ENCODE measurements at regions not wholly inside any gene's neighbourhood (a gene's known extent, or its start where the extent isn't known, plus 50 kb on each side); places are given as distances from the start of the nearest gene placed in this dataset.

GRCh38 chr18:26711756-26712155 is 153.8 kb downstream of the AQP4 start:
- no peaks in the 10 kb centered on the region for H3K9me3 ChIP-seq (replicated peaks; ENCODE audit: low read length)
- H3K36me3 ChIP-seq (ENCODE audit: insufficient read depth, low read length), result no peaks in the 10 kb centered on the region
- no peak overlapping the region for H3K4me3 ChIP-seq (ENCODE audit: low read length)
- no peak overlapping the region for H3K9ac ChIP-seq (ENCODE audit: low read depth, low read length)
- H3K27me3 ChIP-seq (ENCODE audit: control insufficient read depth, insufficient read depth, low read length), result no peaks in the 10 kb centered on the region
- H3K4me1 ChIP-seq (ENCODE audit: control insufficient read depth, insufficient read depth, low read length), result no peaks in the 10 kb centered on the region
- H3K4me2 ChIP-seq (ENCODE audit: low read length), result no peak overlapping the region

DNA sequence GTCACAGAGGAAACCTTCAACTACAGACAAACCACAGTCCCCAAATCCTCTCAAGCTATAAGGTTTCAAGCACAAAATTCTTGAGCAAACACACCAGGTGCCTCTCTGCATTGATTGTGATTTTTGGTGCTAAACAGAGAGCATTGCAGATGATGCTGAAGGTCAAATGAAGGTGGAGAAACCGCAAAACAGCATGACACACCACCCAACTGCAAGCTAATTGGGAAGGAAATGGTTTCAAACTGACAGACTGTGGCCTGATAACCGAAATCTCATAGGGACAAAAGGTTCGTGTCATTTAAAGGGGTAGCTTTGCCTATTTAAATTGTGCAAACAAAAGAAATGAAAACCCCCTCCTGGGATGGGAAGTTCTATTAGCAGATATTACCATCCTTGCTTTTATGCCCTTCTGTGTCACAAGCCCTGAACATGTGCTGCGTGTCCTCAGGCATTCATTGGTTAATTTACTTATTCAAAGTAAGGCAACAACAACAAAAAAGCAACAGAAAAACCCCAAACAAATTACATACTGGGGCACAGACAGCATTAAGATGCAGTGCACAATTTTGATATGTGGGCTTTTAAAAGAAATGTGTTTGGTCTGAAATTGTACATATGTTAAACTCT is 154.9 kb downstream of the AQP4 start:
- H3K27me3 ChIP-seq (ENCODE audit: control insufficient read depth, insufficient read depth, low read length), result no peaks in the 10 kb centered on the region
- H3K4me2 ChIP-seq (ENCODE audit: low read length), result no peak overlapping the region
- no peaks in the 10 kb centered on the region for H3K9me3 ChIP-seq (replicated peaks; ENCODE audit: low read length)
- no peaks in the 10 kb centered on the region for H3K4me1 ChIP-seq (ENCODE audit: control insufficient read depth, insufficient read depth, low read length)
- no peaks in the 10 kb centered on the region for H3K36me3 ChIP-seq (ENCODE audit: insufficient read depth, low read length)
- no peak overlapping the region for H3K4me3 ChIP-seq (ENCODE audit: low read length)
- H3K9ac ChIP-seq (ENCODE audit: low read depth, low read length), result no peak overlapping the region

DNA sequence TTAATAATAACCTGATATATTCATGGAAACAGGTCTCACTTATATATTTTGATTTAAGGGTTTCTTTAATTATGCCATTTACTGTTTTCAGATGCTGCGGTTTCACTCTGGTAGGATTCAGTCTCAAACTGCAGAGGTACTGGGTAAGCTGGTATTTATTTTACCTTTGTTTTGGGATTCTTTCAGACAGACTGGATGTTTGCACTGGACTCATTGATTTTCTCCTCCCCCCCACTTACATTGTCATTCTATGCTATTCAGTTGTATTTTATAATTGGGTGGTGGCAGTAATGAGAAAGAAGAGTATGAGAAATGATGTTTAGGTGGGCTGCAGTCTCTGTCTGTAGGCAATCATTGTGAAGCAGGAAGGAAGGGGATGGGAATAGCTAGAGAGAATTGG is 155.6 kb downstream of the AQP4 start:
- Histone ChIP-seq H3K4me3 (ENCODE audit: low read length) (no peak overlapping the region), H3K9ac (ENCODE audit: low read depth, low read length) (no peak overlapping the region), H3K9me3 (replicated peaks; ENCODE audit: low read length) (no peaks in the 10 kb centered on the region), H3K4me2 (ENCODE audit: low read length) (no peak overlapping the region), H3K36me3 (ENCODE audit: insufficient read depth, low read length) (no peaks in the 10 kb centered on the region), H3K27me3 (ENCODE audit: control insufficient read depth, insufficient read depth, low read length) (no peaks in the 10 kb centered on the region), H3K4me1 (ENCODE audit: control insufficient read depth, insufficient read depth, low read length) (no peaks in the 10 kb centered on the region)

GRCh38 chr18:26708806-26709716 is 156.4 kb downstream of the AQP4 start:
- no peak overlapping the region for H3K4me3 ChIP-seq (ENCODE audit: low read length)
- H3K27me3 ChIP-seq (ENCODE audit: control insufficient read depth, insufficient read depth, low read length), result no peaks in the 10 kb centered on the region
- H3K36me3 ChIP-seq (ENCODE audit: insufficient read depth, low read length), result no peaks in the 10 kb centered on the region
- H3K4me2 ChIP-seq (ENCODE audit: low read length), result no peak overlapping the region
- H3K9me3 ChIP-seq (replicated peaks; ENCODE audit: low read length), result no peaks in the 10 kb centered on the region
- H3K4me1 ChIP-seq (ENCODE audit: control insufficient read depth, insufficient read depth, low read length), result no peaks in the 10 kb centered on the region
- H3K9ac ChIP-seq (ENCODE audit: low read depth, low read length), result no peak overlapping the region

- Histone ChIP-seq H3K4me2 (ENCODE audit: low read length) (no peak overlapping the region), H3K9ac (ENCODE audit: low read depth, low read length) (no peak overlapping the region), H3K9me3 (replicated peaks; ENCODE audit: low read length) (no peaks in the 10 kb centered on the region), H3K4me1 (ENCODE audit: control insufficient read depth, insufficient read depth, low read length) (no peaks in the 10 kb centered on the region), H3K4me3 (ENCODE audit: low read length) (no peak overlapping the region), H3K27me3 (ENCODE audit: control insufficient read depth, insufficient read depth, low read length) (no peaks in the 10 kb centered on the region), H3K36me3 (ENCODE audit: insufficient read depth, low read length) (no peaks in the 10 kb centered on the region)
These were observed 158.6 kb downstream of the AQP4 start for GRCh38 chr18:26706911-26707351.

DNA sequence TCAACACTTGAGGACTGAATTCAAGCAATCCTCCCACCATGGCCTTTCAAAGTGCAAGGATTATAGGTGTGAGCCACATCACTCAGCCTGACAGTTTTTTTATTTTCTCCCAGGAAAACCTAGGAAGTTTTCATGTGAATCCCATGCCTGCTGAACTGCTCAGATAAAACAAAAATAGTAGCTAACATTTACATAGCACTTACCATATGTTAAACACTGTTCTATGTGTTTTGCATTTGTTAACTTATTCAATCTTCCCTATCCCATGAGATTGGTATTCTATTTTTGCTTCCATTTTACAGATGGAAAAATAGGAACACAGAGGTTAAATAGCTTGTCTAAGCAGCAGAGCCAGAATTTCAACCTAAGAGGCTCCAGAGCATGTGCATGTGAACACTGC is 157.4 kb upstream of the KCTD1 start:
- Histone ChIP-seq H3K4me2 (ENCODE audit: low read length) (no peak overlapping the region), H3K4me3 (ENCODE audit: low read length) (no peak overlapping the region), H3K9me3 (replicated peaks; ENCODE audit: low read length) (no peaks in the 10 kb centered on the region), H3K9ac (ENCODE audit: low read depth, low read length) (no peak overlapping the region), H3K27me3 (ENCODE audit: control insufficient read depth, insufficient read depth, low read length) (no peaks in the 10 kb centered on the region), H3K4me1 (ENCODE audit: control insufficient read depth, insufficient read depth, low read length) (no peaks in the 10 kb centered on the region), H3K36me3 (ENCODE audit: insufficient read depth, low read length) (no peaks in the 10 kb centered on the region)

DNA sequence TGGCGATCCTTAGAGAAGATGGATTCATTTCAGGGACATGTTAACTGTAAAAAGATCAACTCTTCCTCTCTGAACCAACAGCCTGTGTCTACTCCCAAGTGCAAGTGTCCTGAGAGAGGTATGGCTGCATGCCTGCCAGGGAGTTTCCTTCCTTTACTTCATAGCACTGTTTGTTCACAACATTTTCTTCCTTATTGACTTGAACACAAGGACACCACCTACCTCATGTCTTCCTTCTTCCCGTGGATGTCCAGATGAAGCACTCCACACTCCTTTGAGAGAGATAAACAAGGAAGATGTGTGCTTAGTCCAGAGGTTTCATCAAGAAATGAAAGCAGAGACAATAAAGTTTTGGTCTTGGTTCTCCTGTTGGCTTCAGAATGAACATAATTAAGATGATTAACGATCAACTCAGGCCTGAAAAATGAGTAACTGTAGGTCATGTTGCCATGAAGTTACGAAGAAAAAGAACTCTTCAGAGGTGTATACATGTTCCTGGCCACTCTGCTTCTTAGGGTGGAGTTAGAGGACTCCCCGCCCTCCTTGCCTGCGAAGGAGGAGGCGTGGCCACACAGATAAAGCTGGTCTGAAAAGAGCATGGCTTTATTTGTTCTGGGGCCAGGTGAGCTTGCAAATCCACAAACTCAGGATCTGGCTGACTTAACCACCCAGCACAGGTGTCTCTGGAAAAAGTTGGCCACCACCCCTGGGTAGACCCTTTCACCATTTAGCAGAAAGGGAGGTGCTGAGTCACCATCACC is 155.0 kb upstream of the KCTD1 start:
- Histone ChIP-seq H3K4me1 (ENCODE audit: control insufficient read depth, insufficient read depth, low read length) (no peaks in the 10 kb centered on the region), H3K4me2 (ENCODE audit: low read length) (no peak overlapping the region), H3K4me3 (ENCODE audit: low read length) (no peak overlapping the region), H3K27me3 (ENCODE audit: control insufficient read depth, insufficient read depth, low read length) (no peaks in the 10 kb centered on the region), H3K9ac (ENCODE audit: low read depth, low read length) (no peak overlapping the region), H3K9me3 (replicated peaks; ENCODE audit: low read length) (no peaks in the 10 kb centered on the region), H3K36me3 (ENCODE audit: insufficient read depth, low read length) (no peaks in the 10 kb centered on the region)

DNA sequence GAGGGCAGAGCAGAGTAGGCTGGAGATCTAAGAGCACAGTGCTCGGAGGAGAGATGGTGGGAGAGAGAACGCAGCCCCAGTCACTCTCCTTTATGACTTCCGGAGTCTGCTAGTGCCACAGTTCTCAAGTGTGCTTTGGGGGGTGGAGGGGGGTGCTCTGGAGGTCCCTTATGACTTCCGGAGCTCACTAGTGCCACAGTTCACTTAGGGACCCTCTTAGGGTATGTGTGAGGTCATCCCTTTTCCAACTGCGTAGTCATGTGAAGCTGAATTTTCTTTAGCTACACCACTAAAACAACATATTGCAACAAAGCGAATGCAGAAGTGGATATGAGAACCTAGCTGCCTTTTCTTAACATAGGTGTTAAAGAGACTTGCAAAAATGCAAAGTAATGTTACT is 153.7 kb upstream of the KCTD1 start:
- no peak overlapping the region for H3K4me3 ChIP-seq (ENCODE audit: low read length)
- no peak overlapping the region for H3K4me2 ChIP-seq (ENCODE audit: low read length)
- H3K9ac ChIP-seq (ENCODE audit: low read depth, low read length), result no peak overlapping the region
- no peaks in the 10 kb centered on the region for H3K9me3 ChIP-seq (replicated peaks; ENCODE audit: low read length)
- H3K27me3 ChIP-seq (ENCODE audit: control insufficient read depth, insufficient read depth, low read length), result no peaks in the 10 kb centered on the region
- no peaks in the 10 kb centered on the region for H3K4me1 ChIP-seq (ENCODE audit: control insufficient read depth, insufficient read depth, low read length)
- H3K36me3 ChIP-seq (ENCODE audit: insufficient read depth, low read length), result no peaks in the 10 kb centered on the region

GRCh38 chr18:26700728-26701127 is 152.4 kb upstream of the KCTD1 start:
- H3K36me3 ChIP-seq (ENCODE audit: insufficient read depth, low read length), result no peaks in the 10 kb centered on the region

GRCh38 chr18:26700201-26700600 is 151.8 kb upstream of the KCTD1 start:
- Histone ChIP-seq H3K27me3 (ENCODE audit: control insufficient read depth, insufficient read depth, low read length) (no peaks in the 10 kb centered on the region), H3K36me3 (ENCODE audit: insufficient read depth, low read length) (no peaks in the 10 kb centered on the region), H3K4me1 (ENCODE audit: control insufficient read depth, insufficient read depth, low read length) (no peaks in the 10 kb centered on the region), H3K4me2 (ENCODE audit: low read length) (no peak overlapping the region), H3K9me3 (replicated peaks; ENCODE audit: low read length) (no peaks in the 10 kb centered on the region), H3K4me3 (ENCODE audit: low read length) (no peak overlapping the region), H3K9ac (ENCODE audit: low read depth, low read length) (no peak overlapping the region)

More at GRCh38 chr18:26700728-26701127, 152.4 kb upstream of the KCTD1 start:
- Histone ChIP-seq H3K9me3 (replicated peaks; ENCODE audit: low read length) (no peaks in the 10 kb centered on the region), H3K4me3 (ENCODE audit: low read length) (no peak overlapping the region), H3K27me3 (ENCODE audit: control insufficient read depth, insufficient read depth, low read length) (no peaks in the 10 kb centered on the region), H3K4me2 (ENCODE audit: low read length) (no peak overlapping the region), H3K4me1 (ENCODE audit: control insufficient read depth, insufficient read depth, low read length) (no peaks in the 10 kb centered on the region), H3K9ac (ENCODE audit: low read depth, low read length) (no peak overlapping the region)

DNA sequence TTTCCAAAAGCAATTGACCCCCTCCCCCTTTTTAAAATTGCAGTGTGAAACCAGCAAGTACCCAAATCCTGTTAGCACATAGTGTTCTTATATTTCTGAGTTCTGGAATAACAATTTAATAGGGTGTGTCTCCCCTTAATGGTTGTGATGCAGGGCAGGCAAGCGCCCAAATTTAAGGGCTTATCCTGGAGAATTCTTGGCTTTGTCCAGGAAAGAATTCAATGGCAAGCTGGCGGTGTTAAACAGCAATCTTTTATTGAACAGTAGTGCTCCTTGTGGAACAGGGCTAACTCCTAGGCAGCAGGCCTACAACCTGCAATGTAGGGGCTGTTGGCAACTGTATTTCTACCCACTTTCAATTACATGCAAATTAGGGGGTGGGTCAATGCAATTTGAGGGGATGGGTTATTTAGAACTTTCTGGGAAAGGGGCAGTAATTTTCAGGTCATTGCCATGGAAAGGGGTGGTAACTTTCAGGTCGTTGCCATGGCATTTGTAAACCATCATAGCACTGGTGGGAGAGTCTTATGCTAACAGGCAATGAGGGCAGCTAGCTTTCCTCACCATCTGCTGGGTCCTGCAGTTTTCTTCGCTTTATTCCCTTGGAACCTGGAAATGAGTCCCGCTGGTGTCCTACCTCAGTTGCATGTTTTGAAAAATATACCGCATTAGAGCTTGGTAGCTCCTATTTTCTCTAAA is 149.0 kb upstream of the KCTD1 start:
- Histone ChIP-seq H3K9ac (ENCODE audit: low read depth, low read length) (no peak overlapping the region), H3K9me3 (replicated peaks; ENCODE audit: low read length) (no peaks in the 10 kb centered on the region), H3K27me3 (ENCODE audit: control insufficient read depth, insufficient read depth, low read length) (no peaks in the 10 kb centered on the region), H3K4me1 (ENCODE audit: control insufficient read depth, insufficient read depth, low read length) (no peaks in the 10 kb centered on the region), H3K4me3 (ENCODE audit: low read length) (no peak overlapping the region), H3K4me2 (ENCODE audit: low read length) (no peak overlapping the region), H3K36me3 (ENCODE audit: insufficient read depth, low read length) (no peaks in the 10 kb centered on the region)

All from skeletal muscle satellite cell (primary cell).